NB4 (cell line): ENCODE measurements at regions not wholly inside any gene's neighbourhood (a gene's known extent, or its start where the extent isn't known, plus 50 kb on each side); places are given as distances from the start of the nearest gene placed in this dataset.

ENCODE experiments used
- DNase-seq: peaks from one replicate; pipeline ENCODE4 v3.0.0; 2010; ENCODE audit warnings: low read depth
- H3K4me3 ChIP-seq: one replicate; pipeline ENCODE4 v1.5.1; 2011; ENCODE audit warnings: mild to moderate bottlenecking, low read depth, low read length, moderate library complexity
- MYC ChIP-seq: IDR thresholded peaks from 2 replicates; pipeline ENCODE4 v1.6.1; 2011; ENCODE audit warnings: low read depth, low read length
- POLR2A ChIP-seq: IDR thresholded peaks from 2 replicates; pipeline ENCODE4 v1.6.1; 2011; ENCODE audit warnings: mild to moderate bottlenecking; ENCODE audit not compliant: insufficient read length; ENCODE audit errors: extremely low read depth
- TF ChIP-seq, protein P1 (sequence below): IDR thresholded peaks from one replicate; pipeline ENCODE4 v1.5.1; 2012; ENCODE audit warnings: low read depth, low read length
- TF ChIP-seq, protein P2 (sequence below): IDR thresholded peaks from 2 replicates; pipeline ENCODE4 v1.6.1; 2011; ENCODE audit warnings: low read depth, low read length

- no peak overlapping the region for H3K4me3 ChIP-seq
- no peak for DNase-seq
- TF ChIP-seq POLR2A (no peak), MYC (no peak)
- TF ChIP-seq, protein P1, sequence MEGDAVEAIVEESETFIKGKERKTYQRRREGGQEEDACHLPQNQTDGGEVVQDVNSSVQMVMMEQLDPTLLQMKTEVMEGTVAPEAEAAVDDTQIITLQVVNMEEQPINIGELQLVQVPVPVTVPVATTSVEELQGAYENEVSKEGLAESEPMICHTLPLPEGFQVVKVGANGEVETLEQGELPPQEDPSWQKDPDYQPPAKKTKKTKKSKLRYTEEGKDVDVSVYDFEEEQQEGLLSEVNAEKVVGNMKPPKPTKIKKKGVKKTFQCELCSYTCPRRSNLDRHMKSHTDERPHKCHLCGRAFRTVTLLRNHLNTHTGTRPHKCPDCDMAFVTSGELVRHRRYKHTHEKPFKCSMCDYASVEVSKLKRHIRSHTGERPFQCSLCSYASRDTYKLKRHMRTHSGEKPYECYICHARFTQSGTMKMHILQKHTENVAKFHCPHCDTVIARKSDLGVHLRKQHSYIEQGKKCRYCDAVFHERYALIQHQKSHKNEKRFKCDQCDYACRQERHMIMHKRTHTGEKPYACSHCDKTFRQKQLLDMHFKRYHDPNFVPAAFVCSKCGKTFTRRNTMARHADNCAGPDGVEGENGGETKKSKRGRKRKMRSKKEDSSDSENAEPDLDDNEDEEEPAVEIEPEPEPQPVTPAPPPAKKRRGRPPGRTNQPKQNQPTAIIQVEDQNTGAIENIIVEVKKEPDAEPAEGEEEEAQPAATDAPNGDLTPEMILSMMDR = no peak
These were observed 527.7 kb downstream of the ANKRD50 start for GRCh38 chr4:124184792-124185191.

DNA sequence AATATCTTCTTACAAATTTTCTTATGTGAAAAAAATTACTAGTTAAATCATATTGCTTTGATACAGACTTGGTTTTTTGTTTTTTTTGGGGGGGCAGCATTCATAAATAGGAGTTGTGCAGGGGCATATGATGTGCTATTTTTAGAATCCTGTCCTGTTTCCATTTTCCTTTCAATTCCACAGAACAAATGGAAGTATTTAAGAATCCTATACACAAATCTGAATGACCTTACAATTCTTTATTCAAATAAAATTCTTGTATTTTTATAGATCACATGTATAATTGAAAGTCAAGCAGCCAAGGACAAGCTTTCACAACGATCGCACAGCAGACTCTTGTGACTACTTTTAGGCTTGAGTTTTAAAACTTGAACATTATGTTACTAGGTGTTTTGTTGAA is 523.9 kb downstream of the ANKRD50 start:
- H3K4me3 ChIP-seq = no peak overlapping the region
- TF ChIP-seq MYC (no peak), POLR2A (no peak)
- TF ChIP-seq, protein P1 = no peak
- TF ChIP-seq, protein P2, sequence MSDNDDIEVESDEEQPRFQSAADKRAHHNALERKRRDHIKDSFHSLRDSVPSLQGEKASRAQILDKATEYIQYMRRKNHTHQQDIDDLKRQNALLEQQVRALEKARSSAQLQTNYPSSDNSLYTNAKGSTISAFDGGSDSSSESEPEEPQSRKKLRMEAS = no peak
- DNase-seq = no peak

- TF ChIP-seq, protein P1 = no peak
- TF ChIP-seq POLR2A (no peak), MYC (no peak)
- TF ChIP-seq, protein P2 = no peak
- DNase-seq = no peak
- H3K4me3 ChIP-seq = no peak overlapping the region
These were observed 523.0 kb downstream of the ANKRD50 start for GRCh38 chr4:124189545-124189944.

- no peak overlapping the region for H3K4me3 ChIP-seq
- DNase-seq = no peak
- TF ChIP-seq MYC (no peak), POLR2A (no peak)
- TF ChIP-seq, protein P1 = no peak
- TF ChIP-seq, protein P2 = no peak
These were observed 521.2 kb downstream of the ANKRD50 start for GRCh38 chr4:124191329-124191728.

DNA sequence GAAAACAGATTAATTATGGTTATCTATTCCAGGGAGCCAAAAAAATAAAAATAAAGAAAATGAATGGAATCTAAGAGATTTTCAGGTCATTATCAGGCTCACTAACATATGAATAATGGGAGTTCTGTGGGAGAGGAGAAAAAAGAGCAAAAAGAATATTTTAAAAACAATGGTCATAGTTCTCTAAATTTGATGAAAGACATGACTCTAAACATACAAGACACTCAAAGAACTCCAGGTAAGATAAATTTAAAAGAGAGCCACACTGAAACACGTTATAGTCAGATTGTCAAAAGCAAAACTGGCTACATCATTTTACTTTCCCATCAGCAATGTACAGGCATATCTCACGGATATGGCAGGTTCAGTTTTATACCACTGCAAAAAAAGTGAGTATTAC is 520.0 kb downstream of the ANKRD50 start:
- TF ChIP-seq POLR2A (no peak), MYC (no peak)
- TF ChIP-seq, protein P1 = no peak
- TF ChIP-seq, protein P2 = no peak
- H3K4me3 ChIP-seq = no peak overlapping the region
- no peak for DNase-seq

GRCh38 chr4:124199185-124199584 is 513.3 kb downstream of the ANKRD50 start:
- TF ChIP-seq MYC (no peak), POLR2A (no peak)
- TF ChIP-seq, protein P1 = no peak
- TF ChIP-seq, protein P2 = no peak
- H3K4me3 ChIP-seq = no peak overlapping the region
- DNase-seq = no peak
